HepG2 (cell line): ENCODE measurements at regions not wholly inside any gene's neighbourhood (a gene's known extent, or its start where the extent isn't known, plus 50 kb on each side); places are given as distances from the start of the nearest gene placed in this dataset.

Experiments
- ATAC-seq: fragments of 200-7000 bp; cut with Tn5 transposase; 3 replicates; pipeline ENCODE4 v1.9.1; 2020; ENCODE audit warnings: mild to moderate bottlenecking, moderate library complexity
- BruUV-seq: library from RNA; stranded (reverse); fragments of 400-500 nt; replicated peaks from 2 replicates; lab custom pipeline; 2021; lab: Mats Ljungman, UMichigan
- CTCF ChIA-PET: fragments of 300-600 bp; formaldehyde crosslinking; extraction: SDS; loops from one replicate; lab custom pipeline; 2021; ENCODE audit warnings: low total read pairs, inconsistent platforms, low intra/inter-chr PET ratio; lab: Yijun Ruan, JAX
- POLR2A ChIA-PET: fragments of 350-600 bp; sonication (Branson Sonifier 250); formaldehyde crosslinking; loops from one replicate; lab custom pipeline; 2020; ENCODE audit warnings: antibody characterized with exemption, inconsistent platforms; lab: Yijun Ruan, JAX
- DNase-seq: peaks from one replicate; pipeline ENCODE4 v3.0.0-alpha.2; 2015; ENCODE audit warnings: low spot score
- FAIRE-seq: peaks from 3 replicates; lab custom pipeline; 2011; peaks lifted over from hg19 to GRCh38; lab: Jason Lieb, UNC
- H2AFZ ChIP-seq: one replicate; pipeline ENCODE4 v1.6.1; 2011; ENCODE audit warnings: low read length, inconsistent platforms
- H3K27ac ChIP-seq: fragments of 300-600 bp; 3 replicates; pipeline ENCODE4 v1.8.0; 2011; ENCODE audit warnings: mixed run types, mild to moderate bottlenecking, mixed read lengths, low read length, inconsistent platforms; ENCODE audit not compliant: insufficient read depth; ENCODE audit errors: extremely low read length
- H3K27me3 ChIP-seq, 2 experiments: fragments of 200-600 bp in 1 of 2; 2 replicates in 1 of 2; 3 replicates in 1 of 2; pipeline versions ENCODE4 v1.6.0 to v1.8.0; 2011; ENCODE audit warnings: low read length in 2 of 2, mild to moderate bottlenecking in 2 of 2, moderate library complexity in 2 of 2, inconsistent platforms in 1 of 2; ENCODE audit not compliant: insufficient read depth in 2 of 2, control insufficient read depth in 1 of 2
- H3K36me3 ChIP-seq, 2 experiments: fragments of 200-600 bp in 1 of 2; replicated peaks in 1 of 2; 2 replicates in 1 of 2; 3 replicates in 1 of 2; pipeline versions ENCODE4 v1.5.1 to v1.8.0; 2011; ENCODE audit warnings: low read length in 2 of 2, inconsistent platforms in 1 of 2; ENCODE audit not compliant: insufficient read depth in 2 of 2, control insufficient read depth in 1 of 2
- H3K4me1 ChIP-seq: 2 replicates; pipeline ENCODE4 v1.5.1; 2012; ENCODE audit warnings: low read length, inconsistent platforms; ENCODE audit not compliant: insufficient read depth
- H3K4me2 ChIP-seq: 2 replicates; pipeline ENCODE4 v1.6.0; 2011; ENCODE audit warnings: low read depth, low read length, inconsistent platforms
- H3K4me3 ChIP-seq, 3 experiments: fragments of 200-600 bp in 1 of 3; sonication (generic), shearing (Covaris generic) in 1 of 3; replicated peaks in 1 of 3; 2 replicates each; pipeline ENCODE4 v1.5.1; 2011 to 2016; ENCODE audit warnings: low read length in 3 of 3, inconsistent platforms in 2 of 3, low read depth in 2 of 3, mild to moderate bottlenecking in 2 of 3, control low read depth in 1 of 3, mixed read lengths in 1 of 3; ENCODE audit not compliant: insufficient read depth in 1 of 3
- H3K79me2 ChIP-seq: one replicate; pipeline ENCODE4 v1.6.1; 2011; ENCODE audit warnings: low read length, inconsistent platforms; ENCODE audit not compliant: insufficient read depth
- H3K9ac ChIP-seq: 2 replicates; pipeline ENCODE4 v1.6.0; 2011; ENCODE audit warnings: mild to moderate bottlenecking, low read depth, low read length, inconsistent platforms; ENCODE audit not compliant: insufficient read depth
- H3K9me3 ChIP-seq: 2 replicates; pipeline ENCODE4 v1.5.1; 2012; ENCODE audit warnings: mild to moderate bottlenecking, low read length
- H4K20me1 ChIP-seq: 2 replicates; pipeline ENCODE4 v1.6.0; 2011; ENCODE audit warnings: inconsistent platforms, mild to moderate bottlenecking, low read length, moderate library complexity; ENCODE audit not compliant: insufficient read depth
- KDM6A ChIP-seq: IDR thresholded peaks from 2 replicates; pipeline ENCODE4 v1.6.1; 2016; ENCODE audit warnings: low read depth
- MBD4 ChIP-seq: IDR thresholded peaks from 2 replicates; pipeline ENCODE4 v1.6.1; 2012; ENCODE audit warnings: low read length, inconsistent platforms, borderline replicate concordance
- MYNN ChIP-seq: sonication (generic); formaldehyde crosslinking; IDR thresholded peaks from 2 replicates; pipeline ENCODE4 v1.4.0; 2020; ENCODE audit warnings: mild to moderate bottlenecking, low read depth, missing genetic modification reagents
- REXO4 ChIP-seq: sonication (generic); formaldehyde crosslinking; IDR thresholded peaks from 2 replicates; pipeline ENCODE4 v1.8.0; 2022; ENCODE audit warnings: missing genetic modification reagents, mild to moderate bottlenecking, borderline replicate concordance
- ZBTB3 ChIP-seq: sonication (generic); formaldehyde crosslinking; IDR thresholded peaks from 2 replicates; pipeline ENCODE4 v1.4.0; 2020; ENCODE audit warnings: low read depth, mild to moderate bottlenecking, moderate library complexity, missing genetic modification reagents, borderline replicate concordance
- ZFP1 ChIP-seq: IDR thresholded peaks from 2 replicates; pipeline ENCODE4 v1.6.1; 2016
- ZNF772 ChIP-seq: sonication (generic); formaldehyde crosslinking; IDR thresholded peaks from 2 replicates; pipeline ENCODE4 v1.5.0; 2020; ENCODE audit warnings: mild to moderate bottlenecking, missing genetic modification reagents
- WGBS: methylation state at CpG from one replicate; pipeline ENCODE4 v1.1.6; 2017; ENCODE audit warnings: low lambda C conversion rate; 5-methylcytosine and 5-hydroxymethylcytosine counted together
- in situ Hi-C: cut with HindIII; loops from 2 replicates; pipeline ENCODE4 v1.10.0; 2017; ENCODE audit warnings: low pct_unique_long_range_greater_than_20kb; ENCODE audit not compliant: extremely low pct_ligation_motif_present
- intact Hi-C: fragments of 100-400 bp; cut with micrococcal nuclease; formaldehyde crosslinking; loops from one replicate; pipeline ENCODE4 v1.10.0; 2022; ENCODE audit not compliant: unreplicated experiment
- TF ChIP-seq, protein P1 (sequence below): sonication (generic); formaldehyde crosslinking; IDR thresholded peaks from 2 replicates; pipeline ENCODE4 v1.8.0; 2022; ENCODE audit warnings: missing genetic modification reagents, mild to moderate bottlenecking, inconsistent platforms, borderline replicate concordance
- TF ChIP-seq, protein P2 (sequence below): sonication (generic); formaldehyde crosslinking; conservative IDR thresholded peaks from 2 replicates; pipeline ENCODE4 v1.4.0; 2020; ENCODE audit warnings: missing genetic modification reagents
- TF ChIP-seq, protein P3 (sequence below): sonication (generic); formaldehyde crosslinking; IDR thresholded peaks from 2 replicates; pipeline ENCODE4 v1.8.1; 2022; ENCODE audit warnings: low read depth, mild to moderate bottlenecking, missing genetic modification reagents
- TF ChIP-seq, protein P4 (sequence below): sonication (generic); formaldehyde crosslinking; IDR thresholded peaks from 2 replicates; pipeline ENCODE4 v1.5.1; 2020; ENCODE audit warnings: mild to moderate bottlenecking, moderate library complexity, missing genetic modification reagents
- TF ChIP-seq, protein P5 (sequence below): sonication (generic); formaldehyde crosslinking; conservative IDR thresholded peaks from 2 replicates; pipeline ENCODE4 v1.8.0; 2022; ENCODE audit warnings: mild to moderate bottlenecking, moderate library complexity, missing genetic modification reagents
- TF ChIP-seq, protein P6 (sequence below): sonication (generic); formaldehyde crosslinking; IDR thresholded peaks from 2 replicates; pipeline ENCODE4 v1.4.0; 2020; ENCODE audit warnings: mild to moderate bottlenecking, low read depth, missing genetic modification reagents

DNA sequence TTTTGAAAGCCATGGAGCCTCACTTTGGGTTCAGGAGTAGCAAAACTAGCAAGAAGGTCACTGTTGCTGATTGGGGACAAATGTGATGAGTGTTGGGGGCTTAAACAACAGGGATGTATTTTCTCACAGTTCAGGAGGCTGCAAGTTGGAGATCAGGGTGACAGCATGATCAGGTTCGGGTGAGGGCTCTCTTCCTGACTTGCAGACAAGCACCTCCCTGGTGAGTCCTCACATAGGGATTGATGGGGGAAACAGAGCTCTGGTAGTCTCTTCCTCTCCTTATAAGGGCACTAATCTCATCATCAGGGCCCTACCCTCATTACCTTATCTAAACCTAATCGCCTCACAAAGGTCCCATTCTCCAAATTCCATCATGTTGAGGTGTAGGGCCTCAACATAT lies 179.2 kb downstream of the TSHZ3 start:
- H3K4me1 ChIP-seq, result no peaks in the 10 kb centered on the region
- no peak overlapping the region for H3K9ac ChIP-seq
- intact Hi-C loops, result no loop called here
- H3K4me2 ChIP-seq, result no peak overlapping the region
- ATAC-seq, result no peak
- TF ChIP-seq, protein P1, sequence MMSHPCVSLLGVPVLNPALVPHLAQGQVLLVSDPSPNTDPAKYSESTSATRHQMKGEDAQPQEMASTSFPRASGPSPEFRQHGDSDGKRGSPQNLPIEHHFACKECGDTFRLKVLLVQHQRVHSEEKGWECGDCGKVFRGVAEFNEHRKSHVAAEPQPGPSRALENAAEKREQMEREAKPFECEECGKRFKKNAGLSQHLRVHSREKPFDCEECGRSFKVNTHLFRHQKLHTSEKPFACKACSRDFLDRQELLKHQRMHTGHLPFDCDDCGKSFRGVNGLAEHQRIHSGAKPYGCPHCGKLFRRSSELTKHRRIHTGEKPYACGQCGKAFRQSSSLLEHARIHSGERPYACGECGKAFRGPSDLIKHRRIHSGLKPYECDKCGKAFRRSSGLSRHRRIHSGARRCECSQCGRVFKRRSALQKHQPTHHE (CRISPR knock-in tag), result no peak
- TF ChIP-seq MYNN (CRISPR knock-in tag) (no peak), ZNF772 (no peak), ZBTB3 (CRISPR knock-in tag) (no peak), REXO4 (CRISPR knock-in tag) (no peak), KDM6A (CRISPR knock-in tag) (no peak), ZFP1 (CRISPR knock-in tag) (no peak), MBD4 (no peak)
- TF ChIP-seq, protein P2, sequence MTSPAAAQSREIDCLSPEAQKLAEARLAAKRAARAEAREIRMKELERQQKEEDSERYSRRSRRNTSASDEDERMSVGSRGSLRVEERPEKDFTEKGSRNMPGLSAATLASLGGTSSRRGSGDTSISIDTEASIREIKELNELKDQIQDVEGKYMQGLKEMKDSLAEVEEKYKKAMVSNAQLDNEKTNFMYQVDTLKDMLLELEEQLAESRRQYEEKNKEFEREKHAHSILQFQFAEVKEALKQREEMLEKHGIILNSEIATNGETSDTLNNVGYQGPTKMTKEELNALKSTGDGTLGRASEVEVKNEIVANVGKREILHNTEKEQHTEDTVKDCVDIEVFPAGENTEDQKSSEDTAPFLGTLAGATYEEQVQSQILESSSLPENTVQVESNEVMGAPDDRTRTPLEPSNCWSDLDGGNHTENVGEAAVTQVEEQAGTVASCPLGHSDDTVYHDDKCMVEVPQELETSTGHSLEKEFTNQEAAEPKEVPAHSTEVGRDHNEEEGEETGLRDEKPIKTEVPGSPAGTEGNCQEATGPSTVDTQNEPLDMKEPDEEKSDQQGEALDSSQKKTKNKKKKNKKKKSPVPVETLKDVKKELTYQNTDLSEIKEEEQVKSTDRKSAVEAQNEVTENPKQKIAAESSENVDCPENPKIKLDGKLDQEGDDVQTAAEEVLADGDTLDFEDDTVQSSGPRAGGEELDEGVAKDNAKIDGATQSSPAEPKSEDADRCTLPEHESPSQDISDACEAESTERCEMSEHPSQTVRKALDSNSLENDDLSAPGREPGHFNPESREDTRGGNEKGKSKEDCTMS (CRISPR knock-in tag), result no peak
- TF ChIP-seq, protein P3, sequence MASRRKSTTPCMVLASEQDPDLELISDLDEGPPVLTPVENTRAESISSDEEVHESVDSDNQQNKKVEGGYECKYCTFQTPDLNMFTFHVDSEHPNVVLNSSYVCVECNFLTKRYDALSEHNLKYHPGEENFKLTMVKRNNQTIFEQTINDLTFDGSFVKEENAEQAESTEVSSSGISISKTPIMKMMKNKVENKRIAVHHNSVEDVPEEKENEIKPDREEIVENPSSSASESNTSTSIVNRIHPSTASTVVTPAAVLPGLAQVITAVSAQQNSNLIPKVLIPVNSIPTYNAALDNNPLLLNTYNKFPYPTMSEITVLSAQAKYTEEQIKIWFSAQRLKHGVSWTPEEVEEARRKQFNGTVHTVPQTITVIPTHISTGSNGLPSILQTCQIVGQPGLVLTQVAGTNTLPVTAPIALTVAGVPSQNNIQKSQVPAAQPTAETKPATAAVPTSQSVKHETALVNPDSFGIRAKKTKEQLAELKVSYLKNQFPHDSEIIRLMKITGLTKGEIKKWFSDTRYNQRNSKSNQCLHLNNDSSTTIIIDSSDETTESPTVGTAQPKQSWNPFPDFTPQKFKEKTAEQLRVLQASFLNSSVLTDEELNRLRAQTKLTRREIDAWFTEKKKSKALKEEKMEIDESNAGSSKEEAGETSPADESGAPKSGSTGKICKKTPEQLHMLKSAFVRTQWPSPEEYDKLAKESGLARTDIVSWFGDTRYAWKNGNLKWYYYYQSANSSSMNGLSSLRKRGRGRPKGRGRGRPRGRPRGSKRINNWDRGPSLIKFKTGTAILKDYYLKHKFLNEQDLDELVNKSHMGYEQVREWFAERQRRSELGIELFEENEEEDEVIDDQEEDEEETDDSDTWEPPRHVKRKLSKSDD, result no peak
- TF ChIP-seq, protein P4, sequence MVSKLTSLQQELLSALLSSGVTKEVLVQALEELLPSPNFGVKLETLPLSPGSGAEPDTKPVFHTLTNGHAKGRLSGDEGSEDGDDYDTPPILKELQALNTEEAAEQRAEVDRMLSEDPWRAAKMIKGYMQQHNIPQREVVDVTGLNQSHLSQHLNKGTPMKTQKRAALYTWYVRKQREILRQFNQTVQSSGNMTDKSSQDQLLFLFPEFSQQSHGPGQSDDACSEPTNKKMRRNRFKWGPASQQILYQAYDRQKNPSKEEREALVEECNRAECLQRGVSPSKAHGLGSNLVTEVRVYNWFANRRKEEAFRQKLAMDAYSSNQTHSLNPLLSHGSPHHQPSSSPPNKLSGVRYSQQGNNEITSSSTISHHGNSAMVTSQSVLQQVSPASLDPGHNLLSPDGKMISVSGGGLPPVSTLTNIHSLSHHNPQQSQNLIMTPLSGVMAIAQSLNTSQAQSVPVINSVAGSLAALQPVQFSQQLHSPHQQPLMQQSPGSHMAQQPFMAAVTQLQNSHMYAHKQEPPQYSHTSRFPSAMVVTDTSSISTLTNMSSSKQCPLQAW (CRISPR knock-in tag), result no peak
- TF ChIP-seq, protein P5, sequence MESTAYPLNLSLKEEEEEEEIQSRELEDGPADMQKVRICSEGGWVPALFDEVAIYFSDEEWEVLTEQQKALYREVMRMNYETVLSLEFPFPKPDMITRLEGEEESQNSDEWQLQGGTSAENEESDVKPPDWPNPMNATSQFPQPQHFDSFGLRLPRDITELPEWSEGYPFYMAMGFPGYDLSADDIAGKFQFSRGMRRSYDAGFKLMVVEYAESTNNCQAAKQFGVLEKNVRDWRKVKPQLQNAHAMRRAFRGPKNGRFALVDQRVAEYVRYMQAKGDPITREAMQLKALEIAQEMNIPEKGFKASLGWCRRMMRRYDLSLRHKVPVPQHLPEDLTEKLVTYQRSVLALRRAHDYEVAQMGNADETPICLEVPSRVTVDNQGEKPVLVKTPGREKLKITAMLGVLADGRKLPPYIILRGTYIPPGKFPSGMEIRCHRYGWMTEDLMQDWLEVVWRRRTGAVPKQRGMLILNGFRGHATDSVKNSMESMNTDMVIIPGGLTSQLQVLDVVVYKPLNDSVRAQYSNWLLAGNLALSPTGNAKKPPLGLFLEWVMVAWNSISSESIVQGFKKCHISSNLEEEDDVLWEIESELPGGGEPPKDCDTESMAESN (CRISPR knock-in tag), result no peak
- TF ChIP-seq, protein P6, sequence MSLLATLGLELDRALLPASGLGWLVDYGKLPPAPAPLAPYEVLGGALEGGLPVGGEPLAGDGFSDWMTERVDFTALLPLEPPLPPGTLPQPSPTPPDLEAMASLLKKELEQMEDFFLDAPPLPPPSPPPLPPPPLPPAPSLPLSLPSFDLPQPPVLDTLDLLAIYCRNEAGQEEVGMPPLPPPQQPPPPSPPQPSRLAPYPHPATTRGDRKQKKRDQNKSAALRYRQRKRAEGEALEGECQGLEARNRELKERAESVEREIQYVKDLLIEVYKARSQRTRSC (CRISPR knock-in tag), result no peak
- TF ChIP-seq, all 625 proteins: peak for 0
- peaks cover 64% of the 10 kb centered on the region for H3K9me3 ChIP-seq
- H4K20me1 ChIP-seq, result no peaks in the 10 kb centered on the region
- CTCF ChIA-PET, result no interaction called here
- H3K79me2 ChIP-seq, result no peaks in the 10 kb centered on the region
- H3K4me3 ChIP-seq, result no peak overlapping the region
- no peak for DNase-seq
- no peak for FAIRE-seq
- no peaks in the 10 kb centered on the region for H3K36me3 ChIP-seq
- no peaks in the 10 kb centered on the region; a peak in 1 of 5 replicates for H3K27me3 ChIP-seq
- POLR2A ChIA-PET, result no interaction called here
- 0% methylated on average over 2 of the region's 2 CpGs for WGBS
- in situ Hi-C loops, result no loop called here
- no peak overlapping the region for H3K27ac ChIP-seq
- H2AFZ ChIP-seq, result no peak overlapping the region
- BruUV-seq, result no TSS peak
